ENCODE measurements at regions not wholly inside any gene's neighbourhood (a gene's known extent, or its start where the extent isn't known, plus 50 kb on each side); places are given as distances from the start of the nearest gene placed in this dataset.

DNA sequence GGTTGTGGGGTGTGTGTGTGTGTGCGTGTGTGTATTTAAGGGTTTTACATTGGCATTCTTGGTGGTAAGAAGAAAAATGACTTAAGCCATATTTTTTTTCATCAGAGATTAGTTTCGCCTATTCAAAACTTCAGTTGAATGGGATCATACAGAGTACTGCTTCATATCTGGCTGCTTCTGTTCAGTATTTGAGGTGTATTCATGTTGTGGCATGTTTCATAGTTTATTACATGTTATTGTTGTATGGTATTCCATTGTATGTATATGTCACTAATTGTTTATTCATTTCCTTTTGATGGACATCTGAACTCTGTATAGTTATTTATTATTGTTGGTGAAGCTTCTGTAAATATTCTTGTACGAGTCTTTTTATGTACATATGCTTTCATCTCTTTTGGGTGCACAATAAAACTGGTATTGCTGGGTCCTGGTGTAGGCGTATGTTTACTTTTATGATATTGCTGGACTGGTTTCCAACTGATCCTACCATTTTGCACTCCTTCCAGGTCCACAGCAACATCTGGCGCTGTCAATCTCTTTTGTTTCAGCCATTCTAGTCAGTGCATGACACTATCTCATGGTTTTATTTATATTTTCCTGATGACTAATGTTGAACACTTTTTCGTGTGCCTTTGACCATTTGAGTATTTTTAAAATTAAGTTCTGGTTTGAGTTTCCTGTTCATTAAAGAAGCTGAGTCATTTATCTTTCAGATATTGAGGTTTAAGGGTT is 77.4 kb upstream of the MAF start:
- DNase-seq: no peak

DNA sequence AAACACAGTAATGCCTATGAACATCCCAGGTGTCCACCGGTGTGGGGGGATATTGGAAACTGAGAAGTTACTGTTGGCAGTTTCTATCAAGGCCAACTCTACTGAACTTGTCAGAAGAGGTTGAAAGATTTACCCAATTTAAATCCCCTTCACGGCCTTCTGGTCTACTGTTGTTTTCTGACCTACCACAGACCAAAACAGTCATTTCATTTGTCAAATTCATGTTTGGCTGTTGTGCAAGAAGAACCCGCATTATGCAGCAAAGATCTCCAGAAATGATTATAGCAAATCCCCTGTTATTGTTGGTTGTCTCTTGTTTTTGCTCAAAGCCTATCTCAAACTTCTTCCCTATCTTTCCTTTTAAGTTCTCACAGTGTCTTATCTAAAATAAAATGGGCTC is 73.1 kb upstream of the MAF start:
- no peak for DNase-seq

DNA sequence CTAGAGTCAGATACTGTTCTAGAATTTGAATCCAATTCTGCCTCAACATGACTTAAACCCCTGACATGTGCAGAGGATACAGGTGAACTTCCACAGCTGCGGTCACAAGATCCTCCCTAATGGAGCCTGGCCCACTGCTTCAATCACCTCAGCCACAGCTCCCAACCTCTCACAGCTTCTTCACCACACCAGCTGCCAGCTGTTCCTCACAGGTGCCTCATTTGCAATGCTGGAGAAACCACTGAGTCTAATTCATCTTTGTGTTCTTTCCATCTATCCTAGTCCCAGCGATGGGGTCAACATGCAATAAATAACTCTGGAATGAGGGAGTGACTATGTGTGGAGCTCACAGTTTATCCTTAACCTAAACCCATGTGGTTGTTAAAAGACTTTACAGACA is 72.0 kb upstream of the MAF start:
- no peak for DNase-seq

GRCh38 chr16:79668502-79668901 is 68.0 kb upstream of the MAF start:
- no peak for DNase-seq

GRCh38 chr16:79665970-79666369 is 65.4 kb upstream of the MAF start:
- DNase-seq: no peak

DNA sequence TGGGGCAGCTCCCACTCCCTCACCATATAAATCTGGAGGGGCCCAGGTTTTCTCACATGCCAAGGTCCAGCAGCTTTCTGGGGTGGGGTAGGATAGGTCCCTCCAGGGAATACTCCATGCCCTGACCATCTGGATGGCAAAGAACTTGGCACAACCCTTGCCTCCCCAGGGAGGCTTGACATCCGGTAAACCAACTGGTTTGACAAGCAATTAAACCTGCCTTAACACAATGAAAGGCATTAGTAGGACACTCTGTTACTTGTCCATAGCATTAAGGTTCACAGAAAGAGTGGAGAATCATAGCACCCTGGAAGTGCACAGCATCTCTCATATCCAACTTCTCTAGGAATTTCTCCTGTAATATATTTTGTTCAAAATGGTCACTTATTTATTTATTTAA is 63.9 kb upstream of the MAF start:
- DNase-seq: no peak

- no peak for DNase-seq
Measured at GRCh38 chr16:79662669-79663313, 62.3 kb upstream of the MAF start.

GRCh38 chr16:79662122-79662521 is 61.6 kb upstream of the MAF start:
- no peak for DNase-seq

DNA sequence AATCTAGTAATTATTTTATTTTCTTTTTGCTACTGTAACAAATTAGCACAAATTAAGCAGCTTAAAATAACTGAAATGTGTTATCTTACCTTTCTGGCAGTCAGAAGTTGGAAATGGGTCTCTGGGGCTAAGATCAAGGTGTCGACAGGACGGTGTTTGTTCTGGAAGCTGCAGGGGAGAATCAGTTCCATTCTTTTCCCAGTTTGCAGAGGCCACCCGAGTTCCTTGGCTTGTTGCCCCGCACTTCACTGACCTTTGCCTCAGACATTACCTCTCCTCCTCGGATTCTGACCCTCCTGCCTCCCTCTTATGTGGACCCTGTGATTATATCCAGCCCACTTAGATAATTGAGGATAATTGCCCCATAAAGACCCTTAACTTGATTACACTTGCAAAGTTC is 61.0 kb upstream of the MAF start:
- no peak for DNase-seq

DNA sequence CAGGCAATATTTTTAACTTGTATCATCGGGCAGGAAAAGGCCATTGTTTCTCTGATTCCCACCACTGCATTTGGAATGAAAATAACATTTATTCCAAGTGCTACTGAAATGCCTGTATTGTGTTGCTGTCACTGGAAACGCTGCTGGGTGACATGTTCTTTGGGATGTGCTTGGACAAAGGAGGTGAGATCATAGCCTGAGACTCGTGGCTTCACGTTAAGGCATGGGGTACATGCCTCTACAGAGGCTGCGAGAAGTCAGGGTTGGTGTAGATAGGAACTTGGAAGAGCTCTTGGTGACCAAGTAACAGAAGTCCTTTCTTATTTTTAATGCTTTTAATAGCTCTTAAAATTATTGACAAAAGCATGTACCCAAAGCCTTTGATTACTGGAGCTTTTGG is 58.8 kb upstream of the MAF start:
- DNase-seq: no peak

GRCh38 chr16:79658301-79659033 is 57.9 kb upstream of the MAF start:
- no peak for DNase-seq

DNA sequence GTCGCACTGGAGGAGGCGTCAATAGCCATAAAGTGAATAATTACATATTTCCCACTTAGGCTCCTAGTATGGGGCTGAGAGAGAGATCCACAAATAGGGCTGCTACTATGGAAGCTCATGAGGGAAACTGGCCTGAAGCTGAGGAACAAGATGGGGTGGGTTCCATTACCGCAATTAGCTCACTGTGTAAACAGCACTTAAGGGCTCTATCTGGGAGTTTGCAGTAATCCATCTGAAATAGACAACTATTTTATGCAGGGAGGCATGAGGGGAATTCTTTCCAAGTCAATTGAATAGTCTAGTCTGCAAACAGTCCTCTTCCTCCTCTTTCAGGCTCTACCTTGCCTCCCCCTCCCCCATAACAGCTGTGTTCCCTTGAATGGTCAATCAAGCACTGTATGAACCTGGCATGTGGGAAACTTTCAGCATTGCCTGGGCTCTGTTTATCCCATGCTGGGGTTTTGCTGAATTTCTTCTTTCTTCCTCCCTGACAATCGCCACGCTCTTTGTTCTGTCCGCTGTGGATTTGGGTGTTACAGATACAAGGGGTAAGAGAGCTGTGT is 56.1 kb upstream of the MAF start:
- DNase-seq: no peak

GRCh38 chr16:79653373-79653891 is 52.9 kb upstream of the MAF start:
- no peak for DNase-seq

GRCh38 chr16:79651363-79651762 is 50.8 kb upstream of the MAF start:
- DNase-seq: no peak

Measured in NCI-H1930 (cell line).